Activated CD8-positive, alpha-beta T cell treated with anti-CD3 and anti-CD28 coated beads for 36 hours (primary cell): ENCODE measurements at regions not wholly inside any gene's neighbourhood (a gene's known extent, or its start where the extent isn't known, plus 50 kb on each side); places are given as distances from the start of the nearest gene placed in this dataset.

Experiments used
- ATAC-seq: fragments of 200-7000 bp; cut with Tn5 transposase; one replicate; pipeline ENCODE4 v1.10.0; 2021; ENCODE audit warnings: mild to moderate bottlenecking, moderate library complexity
- CTCF ChIA-PET: fragments of 350-600 bp; sonication (Branson Sonifier 250); formaldehyde crosslinking; loops from one replicate; lab custom pipeline; 2021; ENCODE audit warnings: antibody characterized with exemption; lab: Charles Lee
- POLR2A ChIA-PET: fragments of 350-600 bp; sonication (Branson Sonifier 250); formaldehyde crosslinking; loops from one replicate; lab custom pipeline; 2021; ENCODE audit warnings: antibody characterized with exemption; lab: Charles Lee
- DNase-seq: peaks from one replicate; pipeline ENCODE4 v3.0.0-alpha.2; 2020
- H3K27ac Mint-ChIP-seq: one replicate; pipeline ENCODE4 v1.8.0; 2021; ENCODE audit warnings: mild to moderate bottlenecking, mixed read lengths
- H3K27me3 Mint-ChIP-seq: one replicate; pipeline ENCODE4 v1.8.0; 2021; ENCODE audit warnings: mixed read lengths
- H3K36me3 Mint-ChIP-seq: one replicate; pipeline ENCODE4 v1.8.0; 2021; ENCODE audit warnings: low read depth, mixed read lengths
- H3K4me1 Mint-ChIP-seq: one replicate; pipeline ENCODE4 v1.8.0; 2021; ENCODE audit warnings: low read depth, mixed read lengths
- H3K4me3 Mint-ChIP-seq: one replicate; pipeline ENCODE4 v1.8.0; 2021; ENCODE audit warnings: mild to moderate bottlenecking, moderate library complexity, mixed read lengths
- H3K9me3 Mint-ChIP-seq: one replicate; pipeline ENCODE4 v1.8.0; 2021; ENCODE audit warnings: mixed read lengths
- intact Hi-C: fragments of 100-400 bp; cut with micrococcal nuclease; formaldehyde crosslinking; loops from one replicate; pipeline ENCODE4 v1.10.0; 2022
- TF ChIP-seq, protein P1 (sequence below): fragments of 200-600 bp; IDR thresholded peaks from one replicate; pipeline ENCODE4 v1.8.0; 2022; ENCODE audit warnings: antibody characterized with exemption, mild to moderate bottlenecking

- ATAC-seq (no peak), DNase-seq (no peak)
- H3K27me3 Mint-ChIP-seq = peaks cover 14% of the 10 kb centered on the region
- ChIA-PET CTCF (no interaction called here), POLR2A (no interaction called here)
- no peaks in the 10 kb centered on the region for H3K9me3 Mint-ChIP-seq
- TF ChIP-seq, protein P1, sequence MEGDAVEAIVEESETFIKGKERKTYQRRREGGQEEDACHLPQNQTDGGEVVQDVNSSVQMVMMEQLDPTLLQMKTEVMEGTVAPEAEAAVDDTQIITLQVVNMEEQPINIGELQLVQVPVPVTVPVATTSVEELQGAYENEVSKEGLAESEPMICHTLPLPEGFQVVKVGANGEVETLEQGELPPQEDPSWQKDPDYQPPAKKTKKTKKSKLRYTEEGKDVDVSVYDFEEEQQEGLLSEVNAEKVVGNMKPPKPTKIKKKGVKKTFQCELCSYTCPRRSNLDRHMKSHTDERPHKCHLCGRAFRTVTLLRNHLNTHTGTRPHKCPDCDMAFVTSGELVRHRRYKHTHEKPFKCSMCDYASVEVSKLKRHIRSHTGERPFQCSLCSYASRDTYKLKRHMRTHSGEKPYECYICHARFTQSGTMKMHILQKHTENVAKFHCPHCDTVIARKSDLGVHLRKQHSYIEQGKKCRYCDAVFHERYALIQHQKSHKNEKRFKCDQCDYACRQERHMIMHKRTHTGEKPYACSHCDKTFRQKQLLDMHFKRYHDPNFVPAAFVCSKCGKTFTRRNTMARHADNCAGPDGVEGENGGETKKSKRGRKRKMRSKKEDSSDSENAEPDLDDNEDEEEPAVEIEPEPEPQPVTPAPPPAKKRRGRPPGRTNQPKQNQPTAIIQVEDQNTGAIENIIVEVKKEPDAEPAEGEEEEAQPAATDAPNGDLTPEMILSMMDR = no peak
- no peaks in the 10 kb centered on the region for H3K36me3 Mint-ChIP-seq
- no peaks in the 10 kb centered on the region for H3K4me1 Mint-ChIP-seq
- no peak overlapping the region for H3K27ac Mint-ChIP-seq
- intact Hi-C loops = no loop called here
- no peak overlapping the region for H3K4me3 Mint-ChIP-seq
Measured at GRCh38 chr2:18396329-18397010, 164.0 kb downstream of the RDH14 start.

- Mint-ChIP-seq H3K27me3 (peaks cover 14% of the 10 kb centered on the region), H3K9me3 (no peaks in the 10 kb centered on the region), H3K4me1 (no peaks in the 10 kb centered on the region), H3K4me3 (no peak overlapping the region), H3K36me3 (no peaks in the 10 kb centered on the region), H3K27ac (no peak overlapping the region)
- CTCF ChIA-PET = no interaction called here
- intact Hi-C loops = no loop called here
- ATAC-seq (no peak), DNase-seq (no peak)
- POLR2A ChIA-PET = no interaction called here
- TF ChIP-seq, protein P1 = no peak
Measured at GRCh38 chr2:18395555-18395954, 164.9 kb downstream of the RDH14 start.

GRCh38 chr2:18387441-18388206, 172.8 kb downstream of the RDH14 start:
- Mint-ChIP-seq H3K4me1 (no peaks in the 10 kb centered on the region), H3K4me3 (no peak overlapping the region), H3K36me3 (no peaks in the 10 kb centered on the region), H3K27me3 (peaks cover 2% of the 10 kb centered on the region), H3K9me3 (no peaks in the 10 kb centered on the region), H3K27ac (no peak overlapping the region)
- peak; percentile 80 for ATAC-seq
- TF ChIP-seq, protein P1 = peak; percentile 90
- intact Hi-C loops = no loop called here
- CTCF ChIA-PET = interaction anchor here (0.8 to 1.7 kb wide), 11 partner anchors 9 to 1475 kb away, joined by 3 to 8 read pairs (median 4); no protein-coding TSS in a partner anchor
- DNase-seq = peak; percentile 76
- POLR2A ChIA-PET = no interaction called here

- H3K4me1 Mint-ChIP-seq = no peaks in the 10 kb centered on the region
- intact Hi-C loops = no loop called here
- H3K36me3 Mint-ChIP-seq = no peaks in the 10 kb centered on the region
- H3K27me3 Mint-ChIP-seq = peaks cover 7% of the 10 kb centered on the region
- no peak overlapping the region for H3K27ac Mint-ChIP-seq
- no peak for DNase-seq
- ChIA-PET POLR2A (no interaction called here), CTCF (interaction anchor here (1.0 kb wide), 1 partner anchor 8 kb away, joined by 3 read pairs; no protein-coding TSS in a partner anchor)
- no peaks in the 10 kb centered on the region for H3K9me3 Mint-ChIP-seq
- H3K4me3 Mint-ChIP-seq = no peak overlapping the region
- TF ChIP-seq, protein P1 = no peak
- no peak for ATAC-seq
Measured at GRCh38 chr2:18384242-18384641, 176.2 kb downstream of the RDH14 start.

- no peaks in the 10 kb centered on the region for H3K4me1 Mint-ChIP-seq
- intact Hi-C loops = no loop called here
- ChIA-PET CTCF (no interaction called here), POLR2A (no interaction called here)
- TF ChIP-seq, protein P1 = no peak
- ATAC-seq (no peak), DNase-seq (no peak)
- H3K4me3 Mint-ChIP-seq = no peak overlapping the region
- peaks cover 10% of the 10 kb centered on the region for H3K27me3 Mint-ChIP-seq
- no peaks in the 10 kb centered on the region for H3K36me3 Mint-ChIP-seq
- H3K27ac Mint-ChIP-seq = no peak overlapping the region
- no peaks in the 10 kb centered on the region for H3K9me3 Mint-ChIP-seq
Measured at GRCh38 chr2:18381386-18381785, 179.1 kb downstream of the RDH14 start.
